ENCODE measurements at regions not wholly inside any gene's neighbourhood (a gene's known extent, or its start where the extent isn't known, plus 50 kb on each side); places are given as distances from the start of the nearest gene placed in this dataset.

DNA sequence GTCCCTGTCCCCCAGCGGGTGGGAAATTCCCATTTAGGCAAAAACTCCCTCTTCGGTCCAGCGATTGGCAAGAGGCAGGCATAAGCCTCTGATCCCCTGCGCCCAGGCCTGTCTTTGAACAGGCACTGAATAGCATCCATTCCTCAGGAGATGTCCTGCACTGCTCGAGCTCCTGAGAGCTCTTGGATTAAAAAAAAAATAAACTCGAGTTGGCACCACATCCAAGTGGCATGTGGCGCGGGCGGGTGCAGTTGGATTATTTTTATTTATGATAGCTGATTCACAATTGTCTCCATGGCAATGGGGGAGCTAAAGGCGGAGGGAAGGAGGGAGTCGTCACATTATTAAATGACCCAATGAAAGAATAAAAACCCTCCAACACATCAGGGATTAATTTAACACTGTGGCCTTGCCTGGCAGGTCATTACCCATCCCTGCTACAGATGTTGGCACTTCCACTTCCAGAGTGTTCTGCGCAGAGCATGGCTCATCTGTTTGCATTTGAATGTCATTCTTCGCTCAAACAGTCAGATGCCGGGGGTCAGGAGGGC, 207.2 kb downstream of the AACS start:
- no peak for FAIRE-seq

DNA sequence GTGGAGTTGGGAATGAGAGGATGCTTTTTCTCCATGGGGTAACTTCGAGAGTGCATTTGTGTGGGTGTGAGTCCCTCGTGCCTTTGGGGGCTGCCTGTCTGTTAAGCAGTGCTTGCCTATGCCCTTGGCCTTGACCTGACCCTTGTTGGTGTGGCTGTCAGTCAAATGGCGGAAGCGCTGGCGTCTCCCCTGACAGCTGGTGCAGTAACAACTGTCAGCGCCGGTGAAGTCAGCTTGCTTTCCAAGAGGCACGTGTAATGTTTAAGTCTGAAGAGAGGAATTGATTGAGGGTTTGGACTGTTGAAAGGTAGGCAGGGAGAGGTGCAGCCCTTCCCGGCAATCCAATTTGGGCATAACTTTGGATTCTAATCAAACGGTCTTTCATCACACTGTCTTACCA, 211.3 kb downstream of the AACS start:
- FAIRE-seq = no peak

DNA sequence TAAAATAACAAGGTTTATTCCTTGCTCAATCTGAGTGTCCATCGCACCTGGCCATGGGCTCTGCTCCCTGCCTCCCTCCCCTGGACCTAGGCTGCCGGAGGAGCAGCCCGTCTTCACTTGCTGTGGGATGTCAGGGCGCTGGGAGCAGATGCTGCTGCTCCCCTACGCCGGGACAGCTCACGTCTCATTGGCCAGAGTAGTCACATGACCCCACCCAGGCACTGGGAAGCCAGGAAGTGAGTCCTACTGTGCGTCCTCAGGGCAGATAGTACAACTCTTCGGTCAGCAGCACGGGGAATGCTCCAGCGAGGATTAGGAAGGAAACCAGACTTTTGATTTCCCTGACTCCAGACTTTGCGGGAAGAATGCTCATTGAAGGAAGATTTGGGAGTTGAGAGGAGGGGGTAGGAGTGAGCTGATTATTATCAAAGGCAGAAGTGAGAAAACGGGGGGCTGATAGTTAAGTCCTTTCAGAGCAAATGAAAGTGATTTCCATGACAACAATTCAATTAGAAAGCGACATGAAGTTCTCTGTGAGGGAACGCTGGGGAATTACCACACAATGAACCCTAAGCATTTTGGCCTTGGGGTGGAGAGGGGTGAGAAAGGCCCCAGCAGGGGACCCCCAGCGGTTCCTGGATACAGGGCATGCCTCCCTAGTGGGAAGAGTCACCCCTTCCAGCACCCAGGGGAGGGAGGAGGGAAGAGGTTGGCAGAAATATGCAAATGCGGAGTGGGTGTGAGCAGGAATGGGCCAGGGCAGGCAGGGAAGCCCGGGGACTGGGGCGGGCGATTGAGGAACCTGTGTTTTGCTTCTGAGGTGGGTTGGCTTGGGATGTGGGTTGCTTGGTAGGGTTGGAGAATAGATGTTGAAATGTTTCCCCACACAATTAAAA, 215.5 kb downstream of the AACS start:
- no peak for FAIRE-seq

DNA sequence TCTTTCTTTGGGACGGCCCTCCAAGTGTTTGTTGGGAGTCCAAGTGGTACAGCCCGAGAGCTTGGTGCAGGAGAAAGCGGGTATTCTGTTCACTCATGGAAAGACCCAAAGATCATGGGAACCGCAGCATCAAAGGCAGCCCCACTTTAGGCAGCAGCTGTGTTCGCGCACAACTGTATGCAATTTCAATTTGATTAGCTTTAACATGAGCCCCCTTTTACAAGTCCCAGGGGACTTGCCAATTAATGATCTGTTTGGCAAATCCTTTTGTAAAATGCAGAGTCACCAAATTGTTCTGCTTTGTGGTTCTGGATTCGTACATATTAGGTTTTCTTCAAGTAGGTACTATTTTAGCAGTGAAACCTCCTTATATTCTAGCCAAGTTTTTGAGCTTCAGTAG, 217.7 kb downstream of the AACS start:
- no peak for FAIRE-seq

DNA sequence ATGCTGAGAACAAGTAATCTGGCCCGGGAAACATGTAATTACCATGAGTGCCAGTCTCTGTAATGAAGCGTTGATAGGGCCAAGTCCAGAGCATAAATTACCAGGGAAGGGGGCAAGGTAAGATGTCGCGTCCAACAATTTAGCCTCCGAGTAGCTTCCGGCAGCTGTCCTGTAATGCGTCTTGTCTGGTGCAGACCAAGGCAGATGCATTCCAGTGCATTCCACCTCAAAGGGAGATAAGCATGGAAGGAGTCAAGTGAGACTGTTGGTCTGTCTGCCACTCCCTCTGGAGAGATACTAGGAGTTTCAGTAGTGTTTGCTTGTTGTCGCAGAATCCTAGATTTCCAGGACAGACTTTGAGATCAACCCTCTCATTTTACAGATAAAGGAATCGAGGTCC, 218.3 kb downstream of the AACS start:
- FAIRE-seq = no peak

DNA sequence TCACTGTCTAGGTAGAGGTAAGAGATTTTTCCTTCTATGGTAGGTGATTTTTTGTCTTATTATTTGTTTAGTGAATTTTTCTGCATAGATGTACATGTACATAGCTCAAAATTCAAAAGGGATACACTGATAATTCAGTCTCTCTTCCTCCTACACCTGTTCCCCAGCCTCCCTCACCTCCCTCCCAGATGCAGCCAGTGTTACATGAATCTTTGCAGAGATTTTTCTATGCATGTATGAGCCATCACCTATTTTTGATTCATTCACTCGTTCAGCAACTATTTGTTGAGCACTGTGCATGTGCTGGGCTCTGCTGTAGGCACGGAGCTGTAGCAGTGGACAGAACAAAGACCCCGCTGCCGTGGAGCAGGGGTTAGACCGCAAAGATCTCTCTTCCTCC, 218.9 kb downstream of the AACS start:
- no peak for FAIRE-seq

DNA sequence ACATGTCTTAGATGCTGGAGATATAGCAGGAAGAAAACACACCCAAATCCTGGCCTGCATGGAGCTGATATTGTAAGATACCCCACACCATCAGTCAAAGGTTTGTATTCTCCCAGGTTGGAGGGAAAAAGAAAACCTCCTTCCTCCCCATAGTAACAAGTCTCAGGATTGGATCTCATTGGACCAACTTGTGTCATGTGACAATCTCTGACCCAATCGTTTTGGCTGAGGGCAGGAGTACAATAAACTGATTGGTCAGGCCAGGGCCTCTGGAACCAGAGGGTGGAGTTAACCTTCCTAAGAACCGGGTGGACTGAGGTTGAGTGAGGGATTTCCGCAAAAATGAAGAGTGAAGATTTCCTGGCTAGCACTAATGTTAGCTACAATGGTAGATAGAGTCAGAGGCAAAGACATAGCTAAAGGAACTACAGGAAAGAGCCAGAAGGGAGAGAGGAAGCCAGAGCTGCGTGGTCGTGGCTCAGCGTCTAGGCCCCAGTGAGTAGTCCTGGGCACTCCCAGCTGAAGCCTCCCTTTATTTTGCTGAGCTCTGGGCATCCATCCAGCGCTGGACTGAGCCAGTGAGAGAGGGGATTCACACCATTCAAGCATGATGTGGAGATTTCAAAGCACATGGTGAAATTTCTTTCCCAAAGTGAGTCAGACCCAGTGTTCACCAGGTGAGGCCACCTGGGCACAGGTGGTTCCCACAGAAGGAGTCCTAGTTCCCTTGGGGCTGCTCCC, 219.9 kb downstream of the AACS start:
- no peak for FAIRE-seq

DNA sequence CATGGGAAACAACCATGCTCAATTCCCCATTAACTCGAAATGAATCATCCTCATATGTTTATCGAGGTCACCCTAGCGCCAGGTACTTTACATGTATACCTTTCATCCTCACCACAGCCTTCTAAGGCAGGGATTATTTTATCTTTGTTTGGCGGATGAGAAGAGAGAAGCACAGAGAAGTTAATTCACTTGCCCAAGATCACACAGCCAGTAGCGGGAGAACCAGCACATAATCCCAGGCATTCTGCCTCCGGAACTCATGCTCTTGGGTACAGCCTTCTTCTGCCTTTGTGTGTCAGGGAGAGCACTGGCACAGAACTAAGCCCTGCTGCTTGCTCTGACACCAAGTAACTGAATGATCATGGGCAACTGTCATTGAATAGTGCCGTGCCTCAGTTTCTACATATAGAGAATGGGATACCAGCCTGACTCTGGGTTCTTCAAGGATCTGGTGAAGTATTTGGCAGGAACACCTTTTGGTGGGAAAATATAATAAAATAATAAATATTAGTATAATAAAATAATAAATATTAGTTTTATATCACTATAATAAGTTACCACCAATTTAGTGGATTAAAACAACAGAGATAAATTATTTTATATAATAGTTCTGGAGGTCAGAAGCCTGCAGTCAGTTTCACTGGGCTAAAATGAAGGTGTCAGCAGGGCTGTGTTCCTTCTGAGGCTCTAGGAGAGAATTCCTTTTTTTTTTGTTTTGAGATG, 220.9 kb downstream of the AACS start:
- FAIRE-seq = no peak

DNA sequence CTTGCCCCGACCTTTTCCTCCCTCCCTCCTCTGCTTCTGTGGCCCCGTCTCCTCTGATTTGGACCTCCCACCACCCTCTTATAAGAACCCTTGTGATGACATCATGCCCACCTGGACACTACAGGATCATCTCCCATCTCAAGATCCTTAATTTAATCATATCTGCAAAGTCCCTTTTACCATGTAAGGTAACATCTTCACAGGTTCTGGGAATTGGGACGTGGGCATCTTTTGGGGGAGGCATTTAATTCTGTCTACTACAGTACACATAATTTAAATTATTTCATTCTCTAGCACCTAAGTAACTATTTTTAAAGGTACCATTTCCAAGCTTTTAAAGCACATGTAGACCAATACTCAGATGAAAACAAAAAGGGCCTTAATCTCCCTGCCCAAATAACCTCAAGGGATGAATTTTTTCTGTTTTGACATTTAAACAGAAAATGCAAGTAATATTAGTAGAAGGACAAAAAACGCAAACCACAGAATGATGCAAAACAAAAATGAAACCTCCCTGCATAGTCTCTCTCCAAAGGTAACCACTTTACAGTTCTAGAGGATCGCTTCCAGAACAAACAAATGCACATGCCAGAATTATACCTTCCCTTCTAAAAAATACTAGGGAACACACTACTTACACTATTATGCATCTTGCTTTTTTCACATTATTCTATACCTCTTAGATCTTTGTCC, 222.1 kb downstream of the AACS start:
- FAIRE-seq = no peak

DNA sequence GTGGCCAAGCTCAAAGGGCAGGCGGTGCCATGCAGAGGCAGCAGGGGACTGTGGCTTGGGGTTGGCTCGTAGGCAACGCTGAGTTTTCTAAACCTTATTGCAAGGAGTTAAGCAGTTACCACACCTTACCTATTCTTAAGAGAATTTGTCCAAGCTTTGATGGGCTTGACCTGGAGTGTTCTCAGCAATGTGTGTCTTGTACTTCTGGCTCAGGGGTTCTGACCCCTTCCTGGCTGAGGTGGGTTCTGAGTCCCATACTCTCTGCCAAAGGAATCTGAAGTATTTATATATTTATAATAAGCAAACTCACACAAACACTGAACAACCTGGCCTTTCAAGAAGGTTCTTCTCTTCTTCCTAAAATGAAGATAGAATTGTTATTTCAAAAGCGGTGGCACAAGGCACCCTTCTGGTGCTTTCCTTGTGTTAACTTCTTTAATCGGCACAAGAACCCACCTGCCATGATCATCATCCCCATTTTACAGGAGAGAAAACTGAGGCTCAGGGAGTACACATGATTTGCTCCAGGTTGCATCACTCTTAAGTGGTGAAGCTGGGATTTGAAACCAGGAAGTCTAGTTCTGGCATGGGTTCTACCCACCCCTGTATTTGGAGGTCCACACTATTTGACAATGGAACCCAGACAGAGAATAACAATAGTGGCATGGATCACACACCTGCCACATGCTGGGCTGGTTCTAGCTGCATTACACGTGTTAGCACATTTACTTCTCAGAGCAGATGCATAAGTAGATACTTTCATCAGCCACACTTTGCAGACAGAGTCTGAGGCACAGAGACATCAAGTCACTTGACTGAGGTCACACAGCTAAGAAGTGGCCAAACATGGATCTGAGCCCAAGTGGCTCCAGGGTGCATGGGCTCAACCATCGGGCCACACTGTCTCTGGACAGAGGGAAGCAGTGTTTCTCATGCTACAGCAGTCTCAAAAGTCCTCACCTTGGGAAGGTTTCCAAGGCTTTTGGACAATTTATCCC, 224.0 kb downstream of the AACS start:
- FAIRE-seq = no peak

DNA sequence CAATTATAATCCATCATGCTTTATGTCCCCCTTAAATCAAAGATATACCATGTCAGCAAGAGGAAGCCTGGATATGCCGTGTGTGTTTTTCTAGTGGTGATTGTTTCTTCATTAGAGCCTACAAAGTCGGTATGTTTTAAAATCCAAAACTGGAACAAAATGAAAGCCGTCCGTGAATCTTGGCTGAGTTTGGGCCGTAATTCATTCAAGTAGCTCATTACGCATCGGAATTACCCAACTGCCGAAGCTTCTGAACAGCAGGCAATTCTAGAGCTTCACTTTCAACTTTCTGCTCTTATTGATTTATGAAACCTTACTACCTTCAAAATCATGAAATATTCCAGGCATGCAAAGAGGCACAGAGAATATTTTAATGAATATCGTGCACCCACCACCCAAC, 224.7 kb downstream of the AACS start:
- no peak for FAIRE-seq

DNA sequence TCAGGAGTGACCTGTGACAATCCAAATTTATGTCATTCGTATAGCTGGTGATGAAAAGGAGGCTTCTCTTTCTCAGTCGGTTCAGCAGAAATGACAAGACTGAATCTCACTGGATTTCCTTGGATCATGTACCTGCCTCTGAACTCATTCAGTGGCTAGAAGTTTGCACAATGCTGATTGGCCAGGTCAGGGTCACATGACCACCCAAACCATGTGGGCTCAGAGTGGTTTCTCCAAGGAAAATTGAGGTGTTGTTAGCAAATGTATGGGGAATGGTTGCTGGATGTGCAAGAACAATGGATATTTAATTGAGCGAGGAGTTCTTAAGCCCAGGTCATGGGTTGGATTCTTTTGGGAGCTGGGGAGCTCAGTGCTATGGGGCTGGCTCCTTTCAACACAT, 227.5 kb downstream of the AACS start:
- no peak for FAIRE-seq

DNA sequence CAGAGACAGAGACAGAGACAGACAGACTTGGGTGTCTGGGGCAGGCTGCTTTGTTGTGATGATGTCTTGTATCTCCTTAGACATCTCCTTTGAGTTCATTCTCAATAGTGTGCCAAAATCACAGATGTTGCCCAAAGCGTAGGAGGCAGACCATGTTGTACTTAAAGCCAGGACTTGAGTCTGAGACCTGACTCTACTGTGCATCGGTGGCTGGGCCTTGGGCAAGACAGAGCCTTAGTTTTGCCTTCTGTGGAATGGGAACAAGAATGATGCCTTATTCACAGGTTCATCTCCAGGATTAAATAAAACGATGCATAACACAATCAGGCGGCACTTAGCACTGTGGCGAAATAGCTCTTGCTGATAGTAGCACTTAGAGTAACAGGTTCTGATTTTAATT, 230.3 kb downstream of the AACS start:
- FAIRE-seq = no peak

DNA sequence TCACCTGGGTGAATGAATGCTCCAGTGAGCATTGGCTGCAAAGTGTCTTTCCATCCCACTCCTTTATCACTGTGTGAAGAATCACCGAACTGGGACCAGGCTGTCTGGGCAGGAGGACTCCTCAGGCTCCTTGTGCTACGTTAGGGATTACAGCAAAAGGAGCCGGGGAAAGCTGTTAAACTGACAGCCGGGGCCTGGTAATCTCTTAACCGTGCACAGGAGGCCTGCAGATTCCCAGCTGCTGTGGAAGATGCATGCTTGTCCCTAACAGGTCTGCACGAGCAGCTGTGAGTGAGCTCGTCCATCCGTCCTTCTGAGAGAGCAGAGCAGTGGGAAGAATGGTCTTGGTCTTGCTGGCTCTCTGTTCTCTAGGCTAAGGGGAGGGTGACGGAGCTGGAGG, 231.5 kb downstream of the AACS start:
- no peak for FAIRE-seq

DNA sequence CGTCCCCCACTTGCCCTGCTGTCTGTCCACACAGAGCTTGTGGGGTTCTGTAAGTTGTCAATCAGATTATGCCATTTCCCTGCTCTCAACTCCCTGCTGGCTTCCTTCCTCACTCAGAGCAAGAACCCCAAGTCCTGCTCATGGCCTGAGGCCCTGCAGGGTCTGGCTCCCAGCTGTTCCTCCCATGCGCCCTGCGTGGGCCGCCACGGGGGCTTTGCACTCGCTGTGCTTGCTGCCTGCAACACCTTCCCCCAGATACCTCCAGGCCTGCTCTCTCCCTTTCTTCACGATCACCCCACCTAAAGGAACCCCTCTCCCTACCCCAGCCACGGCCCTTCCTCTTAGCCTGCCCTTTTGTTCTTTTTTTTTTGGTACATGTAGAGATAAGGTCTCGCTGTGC, 234.6 kb downstream of the AACS start:
- FAIRE-seq = no peak

DNA sequence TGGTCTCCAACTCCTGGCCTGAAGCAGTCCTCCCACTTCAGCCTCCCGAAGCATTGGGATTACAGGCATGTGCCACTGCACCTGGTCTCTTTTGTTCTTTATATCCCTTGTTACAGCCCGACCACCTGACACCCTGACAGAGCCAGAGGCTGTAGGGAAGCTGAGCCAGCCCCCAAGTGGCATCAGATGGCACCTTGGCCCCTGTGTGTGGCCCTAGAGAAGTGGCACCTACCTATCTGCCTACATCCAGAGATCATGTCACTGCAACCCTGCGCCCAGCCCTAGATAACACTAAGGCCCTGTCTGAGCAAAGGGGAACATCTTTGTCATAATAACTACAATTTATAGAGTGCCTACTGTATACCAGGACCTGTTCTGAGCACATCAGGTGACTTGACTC, 235.0 kb downstream of the AACS start:
- FAIRE-seq = no peak

DNA sequence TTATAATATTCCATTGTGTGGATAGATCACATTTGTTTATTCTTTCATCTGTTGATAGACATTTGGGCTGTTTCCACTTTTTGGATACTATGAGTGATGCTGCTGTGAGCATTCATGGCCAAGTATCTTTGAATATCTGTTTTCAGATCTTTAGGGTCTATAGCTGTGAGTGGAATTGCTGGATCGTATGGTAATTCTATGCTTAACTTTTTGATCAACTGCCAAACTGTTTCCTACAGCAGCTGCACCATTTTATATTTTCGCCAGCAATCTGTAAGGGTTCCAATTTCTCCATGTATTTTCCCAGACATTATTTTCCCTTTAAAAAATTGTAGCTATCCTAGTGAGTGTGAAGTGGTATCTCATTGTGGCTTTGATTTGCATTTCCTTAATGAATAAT, 238.1 kb downstream of the AACS start:
- FAIRE-seq = no peak

DNA sequence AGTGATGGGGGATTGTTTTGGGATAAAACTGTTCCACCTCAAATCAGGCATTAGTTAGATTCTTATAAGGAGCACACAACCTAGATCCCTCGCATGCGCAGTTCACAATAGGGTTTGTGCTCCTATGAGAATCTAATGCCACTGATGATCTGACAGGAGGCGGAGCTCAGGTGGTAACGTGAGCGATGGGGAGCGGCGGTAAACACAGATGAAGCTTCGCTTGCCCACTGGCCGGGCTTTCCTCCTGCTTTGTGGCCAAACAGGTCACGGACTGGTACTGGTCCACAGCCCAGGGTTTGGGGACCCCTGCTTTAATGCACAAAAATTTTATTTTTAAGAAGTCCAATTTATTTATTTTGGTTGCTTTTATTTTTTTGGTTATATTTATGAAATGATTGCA, 238.8 kb downstream of the AACS start:
- no peak for FAIRE-seq

DNA sequence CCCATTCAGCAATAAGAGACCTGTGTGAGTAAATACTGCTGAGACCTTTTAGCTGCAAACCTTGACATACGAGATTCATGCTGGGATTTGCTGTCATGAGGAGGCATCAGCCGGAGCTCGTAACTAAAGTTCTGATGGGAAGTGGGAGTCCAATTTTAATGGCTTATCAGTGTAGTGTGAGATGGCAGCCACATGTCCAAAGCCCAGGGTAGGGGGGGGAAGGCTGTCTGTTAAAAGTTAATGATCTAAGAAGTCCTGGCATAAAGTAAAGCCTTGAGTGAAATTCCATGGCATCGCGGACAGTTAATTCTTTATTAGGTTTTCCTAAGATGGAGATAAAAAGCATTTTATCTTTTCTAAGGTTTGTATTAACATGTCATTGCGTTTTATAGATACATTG, 240.0 kb downstream of the AACS start:
- FAIRE-seq = no peak

DNA sequence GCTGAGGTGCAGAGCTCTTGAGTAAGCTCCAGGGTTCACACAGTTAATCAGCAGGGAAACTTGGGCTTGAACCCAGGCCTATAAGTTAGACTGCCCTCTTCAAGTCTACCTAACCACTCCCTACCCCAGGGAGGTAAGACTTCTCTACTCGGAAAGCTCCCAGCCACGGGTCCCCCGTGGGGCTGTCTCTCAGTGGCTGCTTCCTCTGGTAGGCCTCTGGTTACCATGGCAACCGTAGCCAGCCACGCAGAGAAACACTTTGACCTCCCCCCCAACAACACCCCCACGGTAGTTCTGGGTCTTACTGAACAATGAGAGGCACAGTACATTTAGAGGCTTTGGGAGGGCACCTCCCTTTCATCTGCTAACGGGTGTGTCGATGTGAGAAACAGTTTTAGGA, 245.2 kb downstream of the AACS start:
- no peak for FAIRE-seq

DNA sequence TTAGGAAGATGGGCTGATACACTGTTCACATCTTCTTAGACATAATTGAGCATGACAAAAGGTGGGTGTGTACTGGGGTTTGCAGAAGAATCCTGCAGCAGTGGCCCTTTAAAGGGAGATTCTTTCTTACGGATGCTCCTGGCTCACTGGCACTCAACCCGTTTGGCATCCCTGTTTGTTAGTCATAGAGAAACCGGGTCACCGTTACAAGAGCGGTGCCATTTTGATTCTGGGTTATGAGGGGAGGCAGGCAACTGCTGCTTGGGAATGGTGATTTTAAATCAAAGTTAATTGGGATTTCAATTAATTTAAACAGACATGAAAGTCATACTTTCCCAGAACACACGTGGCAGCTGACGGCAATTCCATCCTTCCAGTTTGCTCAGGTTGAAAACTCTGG, 245.8 kb downstream of the AACS start:
- FAIRE-seq = no peak

Data from endometrium (tissue), 2 donors.